ENCODE measurements at regions not wholly inside any gene's neighbourhood (a gene's known extent, or its start where the extent isn't known, plus 50 kb on each side); places are given as distances from the start of the nearest gene placed in this dataset.

DNA sequence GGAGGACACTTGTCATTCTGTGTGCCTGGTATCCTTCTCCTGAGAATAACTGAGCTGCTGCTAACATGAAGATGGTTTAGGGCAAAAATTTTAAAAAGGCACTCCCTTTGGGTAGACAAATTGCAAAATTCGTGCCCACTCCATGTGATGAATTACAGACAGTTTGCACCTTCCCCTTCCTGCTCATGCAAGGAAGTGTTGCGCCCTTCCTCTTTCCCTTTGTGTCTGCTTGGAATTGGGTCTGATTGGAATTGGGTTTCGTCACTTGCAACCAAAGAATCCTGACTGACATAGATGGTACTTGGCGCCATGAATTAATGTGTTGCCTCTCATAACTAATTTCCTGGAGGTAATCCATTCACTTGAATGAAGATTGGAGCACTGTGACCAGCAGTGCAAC lies 62.3 kb upstream of the SHLD1 start:
- H3K27me3 Mint-ChIP-seq (ENCODE audit: low read depth): no peaks in the 10 kb centered on the region; the same call in none of the 2 replicates
- no peak overlapping the region for H3K18ac ChIP-seq (ENCODE audit: insufficient read length, low read depth, low read length)

More for the DNA sequence above, 62.3 kb upstream of the SHLD1 start:
- Mint-ChIP-seq H3K4me1 (no peaks in the 10 kb centered on the region), H3K27ac (no peak overlapping the region), H3K4me3 (no peak overlapping the region), H3K36me3 (ENCODE audit: insufficient read depth in 1 of 3, low read depth in 3 of 3) (no peaks in the 10 kb centered on the region), H3K9me3 (no peaks in the 10 kb centered on the region)
- Histone ChIP-seq H3K79me1 (ENCODE audit: insufficient read depth, low read depth, low read length, poor library complexity, severe bottlenecking) (no peaks in the 10 kb centered on the region), H3K14ac (ENCODE audit: insufficient read depth, low read length) (no peak overlapping the region), H2AFZ (ENCODE audit: low read length) (no peak overlapping the region), H4K5ac (ENCODE audit: insufficient read length, low read depth, low read length) (no peak overlapping the region), H4K91ac (ENCODE audit: insufficient read length, low read depth, low read length) (no peak overlapping the region), H3K56ac (ENCODE audit: insufficient read length, low read depth, low read length) (no peak overlapping the region), H4K20me1 (ENCODE audit: control insufficient read depth, insufficient read depth, insufficient read length) (no peaks in the 10 kb centered on the region), H3K4ac (ENCODE audit: low read depth, low read length) (no peak overlapping the region), H3K4me2 (ENCODE audit: insufficient read depth, insufficient read length, low read length) (no peak overlapping the region), H3K9me3 (ENCODE audit: control insufficient read depth, low read depth, low read length) (no peaks in the 10 kb centered on the region), H2BK12ac (ENCODE audit: insufficient read length, low read depth, low read length) (no peak overlapping the region), H3K9ac (ENCODE audit: extremely low read depth, insufficient read length, low read length) (no peak overlapping the region), H2BK20ac (ENCODE audit: low read depth, low read length, poor library complexity, severe bottlenecking) (no peak overlapping the region), H3K79me2 (ENCODE audit: insufficient read depth, low read length) (no peaks in the 10 kb centered on the region), H2BK15ac (ENCODE audit: low read depth, low read length) (no peak overlapping the region), H3K4me1 (ENCODE audit: insufficient read depth, low read length) (no peaks in the 10 kb centered on the region), H2AK5ac (ENCODE audit: insufficient read length, low read length) (no peak overlapping the region), H2BK5ac (ENCODE audit: insufficient read length, low read length) (no peak overlapping the region), H4K8ac (replicated peaks; ENCODE audit: insufficient read length, low read depth, low read length) (no peak overlapping the region), H3K23me2 (ENCODE audit: insufficient read length, low read depth, low read length, poor library complexity, severe bottlenecking) (no peaks in the 10 kb centered on the region), H3K23ac (ENCODE audit: insufficient read length, low read depth, low read length) (no peak overlapping the region), H3K27me3 (ENCODE audit: insufficient read depth, low read length) (no peaks in the 10 kb centered on the region), H3T11ph (ENCODE audit: low read length) (no peak overlapping the region), H3K27ac (ENCODE audit: insufficient read length, low read depth, low read length) (no peak overlapping the region), H2BK120ac (ENCODE audit: low read depth, low read length, poor library complexity, severe bottlenecking) (no peak overlapping the region)
- no CpG with 5 or more reads among the region's 4 CpGs for WGBS (ENCODE audit: extremely low coverage, insufficient read length, low lambda C conversion rate)
- TF ChIP-seq, protein P1, sequence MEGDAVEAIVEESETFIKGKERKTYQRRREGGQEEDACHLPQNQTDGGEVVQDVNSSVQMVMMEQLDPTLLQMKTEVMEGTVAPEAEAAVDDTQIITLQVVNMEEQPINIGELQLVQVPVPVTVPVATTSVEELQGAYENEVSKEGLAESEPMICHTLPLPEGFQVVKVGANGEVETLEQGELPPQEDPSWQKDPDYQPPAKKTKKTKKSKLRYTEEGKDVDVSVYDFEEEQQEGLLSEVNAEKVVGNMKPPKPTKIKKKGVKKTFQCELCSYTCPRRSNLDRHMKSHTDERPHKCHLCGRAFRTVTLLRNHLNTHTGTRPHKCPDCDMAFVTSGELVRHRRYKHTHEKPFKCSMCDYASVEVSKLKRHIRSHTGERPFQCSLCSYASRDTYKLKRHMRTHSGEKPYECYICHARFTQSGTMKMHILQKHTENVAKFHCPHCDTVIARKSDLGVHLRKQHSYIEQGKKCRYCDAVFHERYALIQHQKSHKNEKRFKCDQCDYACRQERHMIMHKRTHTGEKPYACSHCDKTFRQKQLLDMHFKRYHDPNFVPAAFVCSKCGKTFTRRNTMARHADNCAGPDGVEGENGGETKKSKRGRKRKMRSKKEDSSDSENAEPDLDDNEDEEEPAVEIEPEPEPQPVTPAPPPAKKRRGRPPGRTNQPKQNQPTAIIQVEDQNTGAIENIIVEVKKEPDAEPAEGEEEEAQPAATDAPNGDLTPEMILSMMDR (conservative IDR thresholded peaks at IDR 0.05): no peak
- no peak for DNase-seq

Data from H9 (cell line).